Activated naive CD4-positive, alpha-beta T cell treated with anti-CD3 and anti-CD28 coated beads, Interleukin-2, amount 50 U/mL, for 72 hours (primary cell): ENCODE measurements at regions not wholly inside any gene's neighbourhood (a gene's known extent, or its start where the extent isn't known, plus 50 kb on each side); places are given as distances from the start of the nearest gene placed in this dataset.

ENCODE experiments used
- ATAC-seq, 2 donors: fragments of 150-1000 bp; cut with Tn5 transposase; 2 replicates each; pipeline ENCODE4 v1.10.0; 2021; ENCODE audit warnings: mild to moderate bottlenecking in 2 of 2, moderate library complexity in 2 of 2
- DNase-seq, 2 donors: peaks; one replicate each; pipeline ENCODE4 v3.0.0; 2021 to 2022; ENCODE audit warnings: low spot score in 2 of 2
- H3K27ac Mint-ChIP-seq, 2 donors: one replicate each; pipeline ENCODE4 v1.8.0; 2022; ENCODE audit warnings: mild to moderate bottlenecking in 2 of 2, mixed read lengths in 2 of 2
- H3K36me3 Mint-ChIP-seq, 2 donors: one replicate each; pipeline ENCODE4 v1.8.0; 2022; ENCODE audit warnings: mixed read lengths in 2 of 2
- H3K9me3 Mint-ChIP-seq, 2 donors: one replicate each; pipeline ENCODE4 v1.8.0; 2022; ENCODE audit warnings: mixed read lengths in 2 of 2

DNA sequence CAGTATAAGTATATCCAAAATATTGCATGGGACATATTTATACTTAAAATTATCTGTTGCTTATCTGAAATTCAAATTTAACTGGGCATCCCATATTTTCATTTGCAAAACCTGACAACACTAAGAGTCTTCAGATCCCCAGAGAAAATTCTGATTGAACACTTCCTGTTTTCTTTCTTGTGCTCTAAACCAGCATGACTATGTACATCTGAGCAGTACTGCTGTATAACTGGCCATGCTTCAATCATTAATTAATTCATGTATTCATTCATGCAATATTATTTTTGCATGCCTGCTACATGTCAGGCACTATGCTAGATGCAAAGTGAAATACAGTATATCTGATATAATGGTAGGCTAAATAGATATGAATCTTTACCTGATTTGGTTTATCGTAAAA is 461.2 kb downstream of the TLR4 start:
- H3K9me3 Mint-ChIP-seq: peaks cover 5 to 15% of the 10 kb centered on the region in 2 donors
- no peak for ATAC-seq
- H3K36me3 Mint-ChIP-seq: peaks cover 0 to 5% of the 10 kb centered on the region in 2 donors
- no peak overlapping the region for H3K27ac Mint-ChIP-seq
- no peak for DNase-seq

DNA sequence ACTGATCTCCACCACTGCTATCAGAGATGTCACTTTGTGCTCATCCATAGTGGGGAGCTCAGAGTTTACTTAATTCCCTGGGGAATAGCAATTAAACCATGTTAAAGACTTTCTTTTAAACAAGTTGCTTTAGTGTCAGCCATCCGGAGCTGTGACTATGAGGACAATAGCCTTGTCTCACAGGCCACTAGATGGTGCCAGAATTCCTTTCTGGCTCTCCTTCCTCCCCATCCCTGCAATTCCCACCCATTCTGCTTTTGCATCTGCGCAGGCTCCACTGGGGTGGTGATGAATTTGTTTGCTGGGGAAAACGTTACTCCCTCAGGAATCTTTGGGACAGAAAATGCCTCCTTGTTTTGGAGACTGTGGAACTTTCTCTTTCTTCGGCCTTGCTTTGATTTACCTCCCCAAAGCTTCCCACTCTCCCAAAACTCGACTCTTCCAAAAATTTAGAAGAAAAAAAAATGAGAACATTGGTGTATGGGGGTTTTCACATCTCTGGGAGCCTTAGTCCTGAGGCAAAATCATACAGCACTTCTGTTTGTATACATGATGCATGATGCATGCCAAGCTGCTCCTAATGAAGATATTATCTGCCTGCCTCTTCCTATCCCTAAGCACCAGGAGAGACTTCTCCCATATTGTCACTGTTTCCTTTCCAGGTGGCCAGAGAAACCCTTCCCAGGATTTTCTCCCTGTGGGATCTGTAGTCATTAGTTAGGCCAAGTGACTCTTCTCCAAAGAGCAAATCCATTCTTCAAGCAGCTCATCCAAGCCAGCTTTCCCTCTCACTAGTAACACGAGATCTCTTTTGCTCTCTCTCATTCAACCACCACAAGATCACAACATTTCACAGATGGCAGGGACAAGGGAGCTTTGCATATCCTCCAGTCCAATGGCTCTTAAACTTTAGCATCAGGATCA is 466.1 kb downstream of the TLR4 start:
- DNase-seq (no peak), ATAC-seq (no peak)
- no peak overlapping the region for H3K27ac Mint-ChIP-seq
- no peaks in the 10 kb centered on the region for H3K36me3 Mint-ChIP-seq
- H3K9me3 Mint-ChIP-seq: no peaks in the 10 kb centered on the region

DNA sequence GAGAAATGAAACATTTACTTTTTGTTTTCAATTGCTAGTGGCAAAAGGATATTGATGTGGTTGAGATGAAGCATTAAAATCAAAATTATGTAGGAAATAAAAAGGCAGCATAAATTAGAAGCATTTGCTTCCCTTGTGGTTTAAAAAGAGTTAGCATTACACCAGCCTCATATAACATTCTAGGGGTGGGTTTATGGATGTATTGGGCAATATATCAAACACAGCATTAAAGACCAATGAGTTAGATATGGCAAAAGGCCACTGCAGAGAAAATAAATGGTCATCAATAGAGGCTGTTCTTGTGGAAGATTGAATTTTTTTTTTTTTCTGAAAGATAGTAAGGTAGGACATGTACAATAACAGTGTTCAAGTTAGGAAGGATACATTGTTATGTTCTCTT is 473.0 kb downstream of the TLR4 start:
- no peak for DNase-seq
- no peak for ATAC-seq
- H3K9me3 Mint-ChIP-seq: peaks cover 5 to 11% of the 10 kb centered on the region in 2 donors
- no peak overlapping the region for H3K27ac Mint-ChIP-seq
- no peaks in the 10 kb centered on the region for H3K36me3 Mint-ChIP-seq

DNA sequence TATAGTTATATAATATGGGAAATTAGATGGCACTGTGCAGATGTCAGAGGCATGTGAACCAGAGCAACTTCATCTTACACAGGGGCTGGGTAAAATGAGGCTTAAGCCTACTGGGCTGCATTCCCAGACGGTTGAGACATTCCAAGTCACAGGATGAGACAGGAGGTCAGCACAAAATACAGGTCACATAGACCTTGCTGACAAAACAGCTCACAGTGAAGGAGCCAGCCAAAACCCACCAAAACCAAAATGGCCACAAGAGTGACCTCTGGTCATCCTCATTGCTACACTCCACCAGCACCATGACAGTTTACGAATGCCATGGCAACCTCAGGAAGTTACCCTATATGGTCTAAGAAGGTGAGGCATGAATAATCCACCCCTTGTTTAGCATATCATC is 479.4 kb downstream of the TLR4 start:
- peaks cover 5 to 11% of the 10 kb centered on the region in 2 donors for H3K9me3 Mint-ChIP-seq
- no peak overlapping the region for H3K27ac Mint-ChIP-seq

DNA sequence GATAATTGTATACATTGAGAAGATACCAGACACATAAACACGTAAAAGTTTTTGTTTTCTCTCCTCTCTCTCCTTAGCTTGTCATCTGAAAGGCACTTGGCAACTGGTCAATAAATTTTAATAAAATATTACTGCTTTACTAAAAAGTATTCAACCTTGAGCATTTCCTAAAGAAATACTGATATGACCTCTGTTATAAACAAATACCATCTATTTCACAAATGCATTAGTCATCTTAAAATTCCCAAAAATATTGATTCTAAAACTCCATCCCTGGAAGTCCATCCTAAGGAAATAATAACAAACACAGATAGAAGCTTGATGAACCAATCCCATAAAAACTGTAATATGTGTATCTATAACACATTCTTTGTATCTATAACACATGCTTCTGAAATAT is 483.2 kb downstream of the TLR4 start:
- Mint-ChIP-seq H3K9me3 (peaks cover 10 to 13% of the 10 kb centered on the region in 2 donors), H3K36me3 (peaks cover 10 to 11% of the 10 kb centered on the region in 2 donors), H3K27ac (no peak overlapping the region)
- no peak for ATAC-seq
- DNase-seq: no peak

More for the DNA sequence above, 479.4 kb downstream of the TLR4 start:
- H3K36me3 Mint-ChIP-seq: no peaks in the 10 kb centered on the region
- no peak for ATAC-seq
- DNase-seq: no peak

DNA sequence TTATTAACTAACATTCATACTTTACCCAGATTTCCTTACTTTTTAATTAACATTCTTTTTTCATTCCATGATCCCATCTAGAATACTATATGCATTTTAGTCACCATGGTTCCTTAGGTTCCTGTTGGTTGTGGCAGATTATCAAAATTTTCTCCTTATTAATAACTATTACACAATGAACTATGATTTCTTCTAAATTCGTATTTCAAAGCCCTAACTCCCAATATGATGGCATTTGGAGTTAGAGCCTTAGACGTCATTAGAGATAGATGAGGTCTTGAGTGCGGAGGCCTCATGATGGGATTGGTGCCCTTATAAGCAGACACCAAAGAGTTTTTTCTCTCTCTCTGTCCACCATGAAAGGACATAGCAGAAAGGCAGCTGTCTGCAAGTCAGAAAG is 485.4 kb downstream of the TLR4 start:
- ATAC-seq (no peak), DNase-seq (no peak)
- Mint-ChIP-seq H3K27ac (no peak overlapping the region), H3K36me3 (peaks cover 10 to 16% of the 10 kb centered on the region in 2 donors), H3K9me3 (peaks cover 10 to 20% of the 10 kb centered on the region in 2 donors)

DNA sequence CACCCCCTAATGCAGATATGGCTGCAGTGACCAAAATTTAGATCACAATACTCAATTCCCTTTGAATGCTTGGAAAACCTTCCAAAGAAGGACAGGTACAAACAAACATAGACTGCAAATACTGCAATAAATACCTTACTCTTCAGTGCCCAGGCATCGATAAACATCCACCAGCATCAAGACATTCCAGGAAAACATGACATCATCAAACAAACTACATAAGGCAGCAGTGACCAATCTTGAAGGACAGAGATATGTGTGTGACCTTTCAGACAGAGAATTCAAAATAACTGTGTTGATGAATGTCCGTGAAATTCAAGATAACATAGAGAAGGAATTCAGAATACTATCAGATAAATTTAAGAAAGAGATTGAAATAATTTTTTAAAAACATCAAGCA is 488.6 kb downstream of the TLR4 start:
- DNase-seq: no peak
- Mint-ChIP-seq H3K27ac (no peak overlapping the region), H3K36me3 (peaks cover 10 to 16% of the 10 kb centered on the region in 2 donors), H3K9me3 (peaks cover 10 to 20% of the 10 kb centered on the region in 2 donors)
- ATAC-seq: no peak

DNA sequence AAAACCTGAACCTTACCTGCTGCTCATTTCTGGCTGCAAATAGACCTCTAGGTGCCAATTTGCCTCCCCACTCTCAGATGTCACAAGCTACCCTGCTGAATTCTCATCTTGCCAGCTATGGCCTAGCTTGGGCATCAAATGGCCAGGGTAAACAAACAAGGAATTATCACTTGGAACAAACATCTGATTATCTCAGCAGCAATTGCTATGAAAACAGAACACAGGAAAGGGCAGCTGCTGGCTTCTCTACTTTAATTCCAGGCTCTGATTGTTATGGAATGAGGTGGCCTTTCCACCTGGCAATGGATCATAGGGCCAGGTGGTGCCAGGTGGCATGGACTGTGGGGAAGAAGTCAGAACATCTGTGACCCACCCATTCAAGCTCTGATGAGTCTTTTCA is 505.1 kb downstream of the TLR4 start:
- no peak overlapping the region for H3K27ac Mint-ChIP-seq
- ATAC-seq (no peak), DNase-seq (no peak)
- H3K36me3 Mint-ChIP-seq: peaks cover 0 to 5% of the 10 kb centered on the region in 2 donors
- H3K9me3 Mint-ChIP-seq: peaks cover 15 to 17% of the 10 kb centered on the region in 2 donors

DNA sequence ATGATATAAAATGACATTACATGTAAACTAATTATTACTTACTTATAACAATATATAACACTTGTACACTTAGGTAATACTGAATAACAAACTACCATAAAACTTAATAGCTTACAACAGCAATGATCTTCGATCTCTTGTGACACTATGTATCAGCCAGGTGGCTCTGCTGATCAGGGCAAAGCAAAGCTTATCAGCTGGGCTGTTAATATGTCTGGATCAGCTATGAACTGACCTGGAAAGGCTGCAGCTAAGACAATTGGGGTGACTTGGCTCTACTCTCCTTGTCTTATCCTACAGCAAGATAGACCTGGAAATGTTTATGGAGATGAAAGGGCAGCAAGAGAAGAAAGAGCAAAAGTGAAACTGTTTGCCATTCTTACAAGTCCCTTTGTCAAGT is 511.3 kb downstream of the TLR4 start:
- H3K9me3 Mint-ChIP-seq: peaks cover 8 to 13% of the 10 kb centered on the region in 2 donors
- no peaks in the 10 kb centered on the region for H3K36me3 Mint-ChIP-seq
- no peak overlapping the region for H3K27ac Mint-ChIP-seq
- DNase-seq (no peak), ATAC-seq (no peak)

DNA sequence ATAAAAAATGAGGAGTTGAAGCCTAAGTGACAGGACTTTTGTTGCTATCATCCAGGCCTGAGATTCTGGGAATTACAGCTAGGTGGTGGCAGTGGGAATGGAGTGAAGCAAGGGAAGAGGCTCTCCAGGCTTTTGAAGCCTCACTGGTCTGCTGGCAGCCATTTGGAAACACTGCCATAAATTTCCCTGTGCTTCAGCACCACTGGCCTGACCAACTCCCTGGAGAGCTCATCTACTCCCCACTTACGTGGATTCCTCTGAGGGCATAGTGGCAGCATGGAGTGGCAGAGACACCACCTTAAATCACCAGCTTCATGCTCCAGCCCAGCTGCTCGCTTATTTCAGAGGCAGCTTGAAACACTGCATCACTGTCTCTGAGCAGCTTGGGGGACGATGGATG is 518.2 kb downstream of the TLR4 start:
- ATAC-seq (no peak), DNase-seq (no peak)
- no peak overlapping the region for H3K27ac Mint-ChIP-seq
- peaks cover 0 to 3% of the 10 kb centered on the region in 2 donors for H3K9me3 Mint-ChIP-seq
- H3K36me3 Mint-ChIP-seq: no peaks in the 10 kb centered on the region

DNA sequence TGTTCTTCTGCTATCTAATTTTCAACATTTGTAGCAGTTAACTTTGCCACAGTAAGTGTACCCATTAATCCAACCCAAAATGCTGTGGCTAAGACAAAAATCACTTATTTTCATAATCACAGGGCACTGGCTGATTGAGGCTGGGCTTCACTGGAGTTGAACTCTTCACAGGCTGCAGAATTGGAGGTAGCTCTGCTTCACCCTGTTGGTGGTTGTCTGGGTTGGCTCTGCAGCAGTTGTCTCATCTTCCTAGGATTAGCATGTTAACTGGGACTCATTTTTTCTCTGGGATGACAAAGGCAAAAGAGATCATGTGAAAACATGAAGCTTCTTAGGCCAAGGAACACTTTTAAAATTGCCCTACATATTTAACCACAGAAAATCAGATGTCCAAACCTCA is 518.9 kb downstream of the TLR4 start:
- Mint-ChIP-seq H3K27ac (no peak overlapping the region), H3K36me3 (no peaks in the 10 kb centered on the region)

DNA sequence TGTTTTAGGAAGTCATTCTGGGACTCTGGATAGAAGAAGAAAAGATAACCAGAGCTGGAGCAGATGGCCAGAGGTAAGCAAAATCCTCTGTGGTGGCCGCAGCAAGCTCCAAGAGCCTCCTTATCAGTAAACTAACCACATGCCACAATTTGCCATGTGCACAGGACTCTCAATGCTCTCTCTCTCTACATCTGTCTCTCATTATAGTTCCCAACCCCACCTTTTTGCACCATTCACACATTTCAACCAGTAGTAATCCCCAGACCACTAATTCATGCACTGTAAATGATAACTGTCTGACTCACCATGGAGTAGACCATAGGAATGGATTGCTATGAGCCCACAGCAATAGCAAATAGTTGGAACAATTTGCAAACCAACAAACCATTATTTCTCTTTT is 526.1 kb downstream of the TLR4 start:
- Mint-ChIP-seq H3K27ac (no peak overlapping the region), H3K36me3 (no peaks in the 10 kb centered on the region), H3K9me3 (peaks cover 4 to 7% of the 10 kb centered on the region in 2 donors)
- ATAC-seq (no peak), DNase-seq (no peak)

More for the DNA sequence above, 518.9 kb downstream of the TLR4 start:
- DNase-seq: no peak
- H3K9me3 Mint-ChIP-seq: peaks cover 0 to 3% of the 10 kb centered on the region in 2 donors
- ATAC-seq: no peak

DNA sequence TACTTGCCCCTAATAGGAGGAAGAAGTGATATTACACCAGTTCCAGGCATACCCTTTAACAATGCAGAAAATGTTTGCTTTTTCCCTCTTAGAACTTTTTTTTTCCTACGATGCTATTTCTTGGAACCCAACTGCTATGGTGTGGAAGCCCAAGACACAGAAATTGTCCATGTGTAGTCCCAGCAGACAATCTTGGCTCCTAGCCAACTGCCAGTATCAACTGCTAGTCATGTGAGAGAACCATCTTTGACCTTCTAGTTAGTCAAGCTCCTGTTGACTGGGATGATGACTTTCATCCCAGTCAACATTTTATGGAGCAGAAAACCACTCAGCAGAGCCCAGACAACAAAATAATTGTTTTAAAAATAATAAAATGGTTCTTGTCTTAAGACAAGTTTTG is 532.4 kb downstream of the TLR4 start:
- no peak for DNase-seq
- ATAC-seq: no peak
- Mint-ChIP-seq H3K36me3 (no peaks in the 10 kb centered on the region), H3K9me3 (peaks cover 8 to 11% of the 10 kb centered on the region in 2 donors), H3K27ac (no peak overlapping the region)

DNA sequence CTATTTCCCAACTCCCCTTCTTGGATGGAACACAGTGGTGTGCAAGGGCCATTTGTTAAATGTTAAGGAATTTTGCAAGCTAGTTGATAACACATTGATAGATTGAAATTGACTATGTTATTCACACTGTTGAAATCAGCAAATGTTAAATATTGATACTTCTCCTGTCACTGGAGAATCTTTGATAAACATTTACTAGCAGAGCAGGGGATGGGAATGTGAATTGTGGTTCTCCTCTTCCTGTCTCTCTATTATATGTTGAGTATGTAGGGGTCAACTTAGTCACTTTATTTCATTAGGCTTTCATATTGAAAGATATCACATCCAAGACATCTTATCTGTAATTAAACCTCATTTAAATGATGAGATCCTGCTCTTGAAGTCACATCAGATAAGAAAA is 533.9 kb downstream of the TLR4 start:
- Mint-ChIP-seq H3K27ac (no peak overlapping the region), H3K9me3 (peaks cover 4 to 9% of the 10 kb centered on the region in 2 donors), H3K36me3 (no peaks in the 10 kb centered on the region)
- DNase-seq (no peak), ATAC-seq (no peak)

DNA sequence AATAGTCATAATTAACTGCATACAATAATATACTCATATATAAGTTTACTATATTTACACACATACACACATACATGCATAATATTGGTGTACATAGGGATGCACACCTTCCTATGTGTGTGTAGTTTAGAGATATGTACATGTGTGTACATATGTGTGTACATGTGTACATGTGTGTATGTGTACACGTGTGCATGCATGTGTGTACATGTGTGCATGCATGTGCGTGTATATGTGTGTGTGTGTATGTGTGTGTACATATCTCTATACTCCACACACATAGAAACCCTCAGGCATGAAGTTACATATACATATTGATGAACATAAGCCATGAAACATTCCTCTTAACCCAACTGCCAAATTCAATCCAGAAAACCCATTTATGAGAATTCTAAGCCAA is 547.8 kb downstream of the TLR4 start:
- ATAC-seq: no peak
- no peak overlapping the region for H3K27ac Mint-ChIP-seq
- no peak for DNase-seq
- H3K9me3 Mint-ChIP-seq: peaks cover 12 to 13% of the 10 kb centered on the region in 2 donors
- no peaks in the 10 kb centered on the region for H3K36me3 Mint-ChIP-seq

DNA sequence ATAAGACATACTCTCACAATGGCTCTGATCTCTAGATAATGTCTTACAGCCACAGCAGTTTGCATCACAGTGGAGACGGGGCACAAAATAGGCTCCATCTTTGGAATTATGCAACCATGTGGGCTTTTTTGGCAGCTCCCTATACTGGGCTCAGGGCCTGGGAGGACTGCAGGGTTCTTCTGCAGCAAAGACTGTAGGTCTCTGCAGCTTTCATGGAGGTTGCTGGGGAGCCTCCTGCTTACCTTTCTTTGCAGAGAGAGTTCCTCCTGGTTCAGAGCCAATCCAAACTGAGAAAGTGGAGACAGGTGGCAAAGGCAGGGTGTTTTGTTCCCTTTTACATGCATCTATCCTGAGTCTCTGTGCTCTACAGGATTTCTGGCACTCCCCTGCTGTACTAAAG is 558.0 kb downstream of the TLR4 start:
- DNase-seq (no peak), ATAC-seq (no peak)
- peaks cover 10 to 21% of the 10 kb centered on the region in 2 donors for H3K9me3 Mint-ChIP-seq
- H3K36me3 Mint-ChIP-seq: peaks cover 0 to 13% of the 10 kb centered on the region in 2 donors
- no peak overlapping the region for H3K27ac Mint-ChIP-seq

DNA sequence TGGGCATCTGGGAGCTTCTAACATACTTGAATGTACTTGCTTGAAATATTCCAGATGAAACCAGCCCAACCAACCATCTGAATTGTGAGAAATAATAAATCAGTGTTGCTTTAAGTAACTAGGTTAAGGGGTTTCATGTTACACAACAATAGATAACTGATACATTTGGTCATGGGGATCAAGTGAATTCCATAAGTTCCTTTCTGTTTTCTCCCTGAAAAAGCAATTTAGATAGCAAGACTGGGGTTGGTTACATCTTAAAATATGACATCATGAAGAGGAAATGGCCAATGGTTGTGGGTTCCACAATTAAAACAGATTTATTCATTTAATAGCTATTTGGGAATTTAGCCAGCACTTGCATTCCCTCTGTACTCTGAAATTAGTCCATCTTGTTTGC is 559.7 kb downstream of the TLR4 start:
- DNase-seq (no peak), ATAC-seq (no peak)
- H3K27ac Mint-ChIP-seq: no peak overlapping the region
- peaks cover 0 to 13% of the 10 kb centered on the region in 2 donors for H3K36me3 Mint-ChIP-seq
- H3K9me3 Mint-ChIP-seq: peaks cover 10% of the 10 kb centered on the region in 2 donors

DNA sequence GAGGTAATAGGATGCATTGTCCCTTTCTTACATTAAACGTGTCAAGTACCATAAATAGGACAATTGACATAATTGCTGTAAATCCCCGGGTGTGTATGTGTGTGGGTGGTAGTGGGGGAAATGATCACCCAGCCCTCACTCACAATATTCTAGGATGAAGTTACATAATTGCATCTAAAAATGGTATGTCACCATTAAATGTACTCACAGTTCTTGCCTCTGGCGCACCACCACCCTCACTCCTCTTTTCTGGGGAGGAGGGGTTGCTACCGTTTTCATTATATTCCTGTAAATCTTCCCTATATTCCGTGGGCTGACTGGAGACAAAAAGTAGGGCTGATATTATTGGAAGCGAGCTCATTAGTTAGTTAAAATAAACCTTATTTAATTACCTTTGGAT is 563.8 kb downstream of the TLR4 start:
- Mint-ChIP-seq H3K9me3 (peaks cover 9% of the 10 kb centered on the region in 2 donors), H3K36me3 (peaks cover 0 to 8% of the 10 kb centered on the region in 2 donors), H3K27ac (no peak overlapping the region)
- ATAC-seq: no peak
- DNase-seq: no peak
